Testis (tissue), 2 donors: ENCODE measurements at regions not wholly inside any gene's neighbourhood (a gene's known extent, or its start where the extent isn't known, plus 50 kb on each side); places are given as distances from the start of the nearest gene placed in this dataset.

ENCODE experiments used
- DNase-seq: peaks from one replicate; pipeline ENCODE4 v3.0.0-alpha.2; 2019
- H3K27ac ChIP-seq, 2 donors: fragments of 200-600 bp; sonication (generic); one replicate each; pipeline ENCODE4 v1.5.1; 2019
- H3K27me3 ChIP-seq: fragments of 200-600 bp; sonication (generic); one replicate; pipeline ENCODE4 v1.5.1; 2019
- H3K36me3 ChIP-seq: fragments of 200-600 bp; sonication (generic); one replicate; pipeline ENCODE4 v1.5.1; 2017; ENCODE audit warnings: low read depth; ENCODE audit errors: missing control alignments
- H3K4me1 ChIP-seq: fragments of 200-600 bp; sonication (generic); one replicate; pipeline ENCODE4 v1.5.1; 2019
- H3K4me3 ChIP-seq, 2 donors: fragments of 200-600 bp; sonication (generic); one replicate each; pipeline ENCODE4 v1.5.1; 2017 to 2019
- H3K9me3 ChIP-seq: fragments of 200-600 bp; sonication (generic); one replicate; pipeline ENCODE4 v1.5.1; 2017
- POLR2A ChIP-seq: fragments of 450-650 bp; IDR thresholded peaks from one replicate; pipeline ENCODE4 v1.6.1; 2017; ENCODE audit warnings: antibody characterized with exemption, mild to moderate bottlenecking, moderate library complexity
- WGBS, 2 donors: methylation state at CpG; one replicate each; pipeline ENCODE4 v1.1.5; 2018; 5-methylcytosine and 5-hydroxymethylcytosine counted together
- intact Hi-C: fragments of 100-400 bp; cut with DNase I; formaldehyde crosslinking; loops from one replicate; pipeline ENCODE4 v1.15.1; 2023; ENCODE audit warnings: low total_unique reads
- TF ChIP-seq, protein P1 (sequence below), 3 experiments: fragments of 450-650 bp in 2 of 3; fragments of 200-600 bp in 1 of 3; sonication (generic) in 1 of 3; IDR thresholded peaks; one replicate each; pipeline ENCODE4 v1.5.1; 2016 to 2019; ENCODE audit warnings: antibody characterized with exemption in 3 of 3, mild to moderate bottlenecking in 2 of 3, moderate library complexity in 1 of 3

DNA sequence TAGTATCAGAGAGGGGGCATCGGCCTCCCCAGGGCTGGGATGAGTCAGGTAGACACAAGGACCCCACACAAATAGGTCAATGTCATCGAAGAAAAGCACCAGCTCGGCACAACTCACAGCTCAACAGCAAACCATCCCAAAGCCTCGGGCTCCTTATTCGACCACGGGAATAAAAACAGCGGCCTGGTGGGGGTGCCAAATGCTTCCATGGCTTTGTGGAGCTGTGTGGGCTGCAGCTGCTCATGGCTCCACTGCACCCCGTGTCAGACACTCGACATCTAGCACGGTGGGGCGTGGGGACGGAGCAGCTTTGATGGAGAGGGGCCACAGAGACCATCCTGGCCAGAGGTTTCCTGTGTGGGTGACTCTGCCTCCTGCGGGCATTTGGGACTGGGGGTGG, 212.5 kb upstream of the SOX1 start:
- intact Hi-C loops: no loop called here
- DNase-seq: no peak
- TF ChIP-seq POLR2A: no peak
- TF ChIP-seq, protein P1, sequence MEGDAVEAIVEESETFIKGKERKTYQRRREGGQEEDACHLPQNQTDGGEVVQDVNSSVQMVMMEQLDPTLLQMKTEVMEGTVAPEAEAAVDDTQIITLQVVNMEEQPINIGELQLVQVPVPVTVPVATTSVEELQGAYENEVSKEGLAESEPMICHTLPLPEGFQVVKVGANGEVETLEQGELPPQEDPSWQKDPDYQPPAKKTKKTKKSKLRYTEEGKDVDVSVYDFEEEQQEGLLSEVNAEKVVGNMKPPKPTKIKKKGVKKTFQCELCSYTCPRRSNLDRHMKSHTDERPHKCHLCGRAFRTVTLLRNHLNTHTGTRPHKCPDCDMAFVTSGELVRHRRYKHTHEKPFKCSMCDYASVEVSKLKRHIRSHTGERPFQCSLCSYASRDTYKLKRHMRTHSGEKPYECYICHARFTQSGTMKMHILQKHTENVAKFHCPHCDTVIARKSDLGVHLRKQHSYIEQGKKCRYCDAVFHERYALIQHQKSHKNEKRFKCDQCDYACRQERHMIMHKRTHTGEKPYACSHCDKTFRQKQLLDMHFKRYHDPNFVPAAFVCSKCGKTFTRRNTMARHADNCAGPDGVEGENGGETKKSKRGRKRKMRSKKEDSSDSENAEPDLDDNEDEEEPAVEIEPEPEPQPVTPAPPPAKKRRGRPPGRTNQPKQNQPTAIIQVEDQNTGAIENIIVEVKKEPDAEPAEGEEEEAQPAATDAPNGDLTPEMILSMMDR (IDR thresholded peaks at IDR 0.05): no peak
- Histone ChIP-seq H3K4me1 (no peaks in the 10 kb centered on the region), H3K36me3 (no peaks in the 10 kb centered on the region), H3K27ac (no peak overlapping the region), H3K27me3 (no peaks in the 10 kb centered on the region), H3K4me3 (no peak overlapping the region), H3K9me3 (no peaks in the 10 kb centered on the region)
- WGBS, 2 donors: 68 to 73% methylated on average over 9 to 13 of the region's 13 CpGs

GRCh38 chr13:111855191-111855590, 211.8 kb upstream of the SOX1 start:
- intact Hi-C loops: no loop called here
- no peaks in the 10 kb centered on the region for H3K4me1 ChIP-seq
- DNase-seq: no peak
- no peak overlapping the region for H3K4me3 ChIP-seq
- no peaks in the 10 kb centered on the region for H3K9me3 ChIP-seq
- WGBS, 2 donors: 86 to 91% methylated on average over 8 of the region's 8 CpGs
- H3K27me3 ChIP-seq: no peaks in the 10 kb centered on the region
- no peak for TF ChIP-seq POLR2A
- TF ChIP-seq, protein P1 (IDR thresholded peaks at IDR 0.05): no peak
- H3K36me3 ChIP-seq: no peaks in the 10 kb centered on the region
- no peak overlapping the region for H3K27ac ChIP-seq

DNA sequence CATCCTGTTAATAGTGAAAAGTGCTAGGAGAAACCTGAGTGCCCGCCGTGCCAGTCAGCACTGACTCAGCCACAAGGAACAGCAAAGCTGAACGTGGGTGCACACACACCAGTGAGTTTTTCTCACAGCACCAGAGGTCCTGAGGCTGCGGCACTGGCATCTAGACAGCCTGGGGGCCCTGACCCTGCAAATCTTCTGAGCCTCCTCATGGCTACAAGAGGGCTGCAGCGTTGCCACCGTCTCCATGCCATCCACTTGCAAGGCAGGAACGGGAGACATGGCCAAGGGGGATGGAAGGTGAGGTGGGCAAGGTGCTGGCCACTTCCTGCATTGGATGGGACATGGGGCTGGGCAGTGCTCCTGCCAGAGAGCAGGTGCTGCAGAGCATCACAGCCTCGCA, 211.2 kb upstream of the SOX1 start:
- no peaks in the 10 kb centered on the region for H3K4me1 ChIP-seq
- no peaks in the 10 kb centered on the region for H3K27me3 ChIP-seq
- intact Hi-C loops: no loop called here
- H3K27ac ChIP-seq: no peak overlapping the region
- no peak for DNase-seq
- H3K4me3 ChIP-seq: no peak overlapping the region
- H3K36me3 ChIP-seq: no peaks in the 10 kb centered on the region
- no peaks in the 10 kb centered on the region for H3K9me3 ChIP-seq
- 85 to 93% methylated on average over 4 to 8 of the region's 8 CpGs for WGBS, 2 donors
- TF ChIP-seq, protein P1 (IDR thresholded peaks at IDR 0.05): no peak
- no peak for TF ChIP-seq POLR2A

DNA sequence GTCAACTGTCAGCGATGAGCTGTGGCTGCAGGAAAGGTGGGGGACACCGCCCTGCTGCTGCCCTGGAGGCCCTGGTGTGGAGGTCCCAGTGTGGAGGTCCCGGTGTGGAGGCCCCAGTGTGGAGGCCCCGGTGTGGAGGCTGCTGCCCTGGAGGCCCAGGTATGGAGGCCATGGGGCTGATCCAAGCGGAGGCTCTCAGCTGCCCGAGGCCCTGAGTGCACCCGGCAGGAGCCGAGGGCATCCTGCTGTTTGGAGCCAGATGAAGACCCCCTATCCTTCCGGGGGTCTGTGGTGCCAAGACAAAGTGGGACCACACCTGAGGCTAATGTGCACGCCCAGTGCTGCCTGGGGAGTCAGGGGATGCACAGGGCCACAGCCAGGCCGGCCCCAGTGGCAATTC, 210.4 kb upstream of the SOX1 start:
- 93% methylated on average over 11 of the region's 11 CpGs; no CpG with 5 or more reads in 1 of the 2 donors for WGBS, 2 donors
- DNase-seq: no peak
- intact Hi-C loops: no loop called here

GRCh38 chr13:111857336-111857735, 209.6 kb upstream of the SOX1 start:
- Histone ChIP-seq H3K4me1 (no peaks in the 10 kb centered on the region), H3K36me3 (no peaks in the 10 kb centered on the region), H3K4me3 (no peak overlapping the region), H3K9me3 (no peaks in the 10 kb centered on the region), H3K27ac (no peak overlapping the region), H3K27me3 (no peaks in the 10 kb centered on the region)
- 64 to 74% methylated on average over 18 of the region's 18 CpGs for WGBS, 2 donors
- no peak for TF ChIP-seq POLR2A
- intact Hi-C loops: no loop called here
- DNase-seq: no peak

More for the DNA sequence above, 210.4 kb upstream of the SOX1 start:
- no peak overlapping the region for H3K27ac ChIP-seq
- H3K27me3 ChIP-seq: no peaks in the 10 kb centered on the region
- H3K36me3 ChIP-seq: no peaks in the 10 kb centered on the region
- no peaks in the 10 kb centered on the region for H3K4me1 ChIP-seq
- TF ChIP-seq, protein P1 (IDR thresholded peaks at IDR 0.05): no peak
- TF ChIP-seq POLR2A: no peak
- no peak overlapping the region for H3K4me3 ChIP-seq
- H3K9me3 ChIP-seq: no peaks in the 10 kb centered on the region
